ENCODE measurements at regions not wholly inside any gene's neighbourhood (a gene's known extent, or its start where the extent isn't known, plus 50 kb on each side); places are given as distances from the start of the nearest gene placed in this dataset.

GRCh38 chr14:104244221-104245011 is 106.0 kb downstream of the KIF26A start:
- Histone ChIP-seq H4K20me1 (ENCODE audit: insufficient read depth) (no peaks in the 10 kb centered on the region), H3K27me3 (ENCODE audit: insufficient read depth, low read depth, low read length) (no peaks in the 10 kb centered on the region), H3K9me3 (ENCODE audit: low read length) (peaks cover 8% of the 10 kb centered on the region), H3K9me2 (ENCODE audit: insufficient read depth, low read length) (no peaks in the 10 kb centered on the region), H3K36me3 (ENCODE audit: insufficient read depth, low read length) (no peaks in the 10 kb centered on the region), H2AFZ (ENCODE audit: low read depth, low read length) (no peak overlapping the region), H3K4me2 (ENCODE audit: low read length) (no peak overlapping the region), H3K79me2 (replicated peaks; ENCODE audit: insufficient read depth, low read length) (no peaks in the 10 kb centered on the region), H3K4me3 (ENCODE audit: low read length) (no peak overlapping the region), H3K9ac (ENCODE audit: low read length) (no peak overlapping the region), H3K27ac (ENCODE audit: low read length) (no peak overlapping the region), H3F3A (ENCODE audit: insufficient read depth, low read length, poor library complexity, severe bottlenecking) (no peaks in the 10 kb centered on the region)
- TF ChIP-seq RAD21 (conservative IDR thresholded peaks at IDR 0.05) (no peak), CTCF (IDR thresholded peaks at IDR 0.05; ENCODE audit: poor library complexity, severe bottlenecking) (no peak), SMC3 (conservative IDR thresholded peaks at IDR 0.05; ENCODE audit: poor library complexity) (no peak), MXI1 (conservative IDR thresholded peaks at IDR 0.05; ENCODE audit: poor library complexity, severe bottlenecking) (no peak), EZH2 (IDR thresholded peaks at IDR 0.05; ENCODE audit: borderline replicate concordance, insufficient read depth, low read length, poor library complexity, severe bottlenecking) (no peak), TAF1 (IDR thresholded peaks at IDR 0.05; ENCODE audit: low read depth) (no peak), REST (IDR thresholded peaks at IDR 0.05; ENCODE audit: borderline replicate concordance) (no peak), POLR2AphosphoS5 (IDR thresholded peaks at IDR 0.05) (no peak), EP300 (conservative IDR thresholded peaks at IDR 0.05; ENCODE audit: poor library complexity, severe bottlenecking) (no peak)

GRCh38 chr14:104245075-104245474 is 106.7 kb downstream of the KIF26A start:
- Histone ChIP-seq H3F3A (ENCODE audit: insufficient read depth, low read length, poor library complexity, severe bottlenecking) (no peaks in the 10 kb centered on the region), H3K36me3 (ENCODE audit: insufficient read depth, low read length) (no peaks in the 10 kb centered on the region), H3K9me3 (ENCODE audit: low read length) (peaks cover 8% of the 10 kb centered on the region), H3K9me2 (ENCODE audit: insufficient read depth, low read length) (no peaks in the 10 kb centered on the region), H3K9ac (ENCODE audit: low read length) (no peak overlapping the region), H3K79me2 (replicated peaks; ENCODE audit: insufficient read depth, low read length) (no peaks in the 10 kb centered on the region), H2AFZ (ENCODE audit: low read depth, low read length) (no peak overlapping the region), H3K4me3 (ENCODE audit: low read length) (no peak overlapping the region), H3K27ac (ENCODE audit: low read length) (no peak overlapping the region), H3K4me2 (ENCODE audit: low read length) (no peak overlapping the region), H3K27me3 (ENCODE audit: insufficient read depth, low read depth, low read length) (no peaks in the 10 kb centered on the region), H4K20me1 (ENCODE audit: insufficient read depth) (no peaks in the 10 kb centered on the region)
- no peak for TF ChIP-seq EZH2 (IDR thresholded peaks at IDR 0.05; ENCODE audit: borderline replicate concordance, insufficient read depth, low read length, poor library complexity, severe bottlenecking)
